ENCODE measurements at regions not wholly inside any gene's neighbourhood (a gene's known extent, or its start where the extent isn't known, plus 50 kb on each side); places are given as distances from the start of the nearest gene placed in this dataset.

- DNase-seq, result no peak
These were observed 491.1 kb upstream of the MYT1L start for GRCh38 chr2:2822143-2822542.

DNA sequence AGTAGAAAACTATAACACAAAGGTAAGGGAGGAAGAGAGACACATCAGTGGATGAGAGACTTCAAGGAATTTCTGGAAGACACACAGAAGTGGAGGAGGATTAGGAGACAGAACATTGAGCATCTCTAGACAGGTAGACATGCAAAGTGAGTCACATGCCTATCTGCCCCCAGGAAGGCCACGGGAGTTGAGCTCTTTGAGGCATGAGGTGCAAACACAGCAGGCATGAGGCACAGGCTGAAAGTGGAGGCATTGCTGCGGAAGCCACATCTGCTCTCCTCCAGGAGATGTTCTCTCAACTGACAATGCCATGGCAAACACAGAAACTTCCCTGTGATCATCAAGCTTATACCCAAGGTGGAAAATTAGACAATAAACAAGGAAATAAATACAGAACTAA lies 481.6 kb upstream of the MYT1L start:
- DNase-seq, result no peak

DNA sequence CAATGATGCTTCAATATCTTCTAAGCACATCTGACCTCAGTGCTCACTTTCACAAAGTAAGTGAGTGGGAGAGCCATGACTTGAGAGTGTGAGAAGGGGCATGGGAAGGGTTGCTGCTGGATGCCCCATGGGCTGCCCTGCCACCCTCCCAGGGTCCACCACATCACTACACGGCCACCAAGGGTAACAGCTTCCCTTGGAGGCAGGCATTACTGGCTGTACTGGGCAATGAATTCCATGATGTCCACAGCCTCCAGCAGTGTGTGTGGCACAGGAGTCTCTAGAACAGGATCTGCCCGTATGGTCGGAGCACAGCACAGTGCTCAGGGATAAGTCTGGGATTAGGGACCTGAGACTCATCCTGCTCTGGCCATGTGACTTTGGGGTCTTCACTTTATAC lies 481.0 kb upstream of the MYT1L start:
- DNase-seq, result no peak

GRCh38 chr2:2810504-2810903 lies 479.4 kb upstream of the MYT1L start:
- DNase-seq, result no peak

GRCh38 chr2:2809771-2810170 lies 478.7 kb upstream of the MYT1L start:
- no peak for DNase-seq

GRCh38 chr2:2808551-2809058 lies 477.5 kb upstream of the MYT1L start:
- DNase-seq, result no peak

- DNase-seq, result no peak
These were observed 475.6 kb upstream of the MYT1L start for GRCh38 chr2:2806711-2807110.

GRCh38 chr2:2805263-2805662 lies 474.2 kb upstream of the MYT1L start:
- no peak for DNase-seq

DNA sequence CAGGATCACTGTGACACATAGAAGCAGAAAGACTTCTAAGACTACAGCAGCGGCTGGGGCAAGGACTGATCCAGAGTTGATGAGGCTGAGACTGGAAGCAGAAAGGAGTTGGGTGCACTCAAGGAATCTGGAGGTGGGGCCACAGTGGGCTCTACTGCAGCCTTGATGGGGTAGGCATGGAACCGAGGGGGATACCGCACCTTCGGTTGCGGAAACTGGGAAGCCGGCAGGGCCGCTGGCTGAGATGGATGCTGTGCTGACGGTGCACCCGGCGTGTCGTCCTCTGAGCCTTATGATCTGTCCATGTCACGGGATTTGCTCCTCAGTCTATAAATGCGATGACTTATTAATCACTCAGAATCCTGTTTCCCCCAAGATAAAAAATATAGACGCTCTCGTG lies 473.5 kb upstream of the MYT1L start:
- no peak for DNase-seq

- DNase-seq, result no peak
These were observed 470.4 kb upstream of the MYT1L start for GRCh38 chr2:2801458-2801857.

DNA sequence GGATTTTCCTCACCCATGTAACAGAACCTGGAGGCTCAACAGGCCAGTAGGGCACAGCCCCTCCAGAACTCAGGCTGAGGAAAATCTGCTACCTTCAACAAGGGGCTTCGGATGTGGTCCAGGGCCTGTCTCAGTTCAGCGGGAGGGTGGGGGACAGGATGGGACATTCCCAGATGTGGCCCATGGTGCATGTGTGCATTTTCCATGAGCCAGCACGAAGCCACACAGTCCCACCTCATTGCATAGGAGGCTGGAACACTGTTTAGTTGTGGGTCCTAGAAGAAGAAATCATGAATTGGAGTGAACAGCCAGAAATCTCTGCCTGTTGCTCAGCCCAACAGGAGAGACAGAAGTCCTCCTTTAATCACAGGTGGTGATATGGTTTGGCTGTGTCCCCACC lies 469.6 kb upstream of the MYT1L start:
- DNase-seq, result no peak

DNA sequence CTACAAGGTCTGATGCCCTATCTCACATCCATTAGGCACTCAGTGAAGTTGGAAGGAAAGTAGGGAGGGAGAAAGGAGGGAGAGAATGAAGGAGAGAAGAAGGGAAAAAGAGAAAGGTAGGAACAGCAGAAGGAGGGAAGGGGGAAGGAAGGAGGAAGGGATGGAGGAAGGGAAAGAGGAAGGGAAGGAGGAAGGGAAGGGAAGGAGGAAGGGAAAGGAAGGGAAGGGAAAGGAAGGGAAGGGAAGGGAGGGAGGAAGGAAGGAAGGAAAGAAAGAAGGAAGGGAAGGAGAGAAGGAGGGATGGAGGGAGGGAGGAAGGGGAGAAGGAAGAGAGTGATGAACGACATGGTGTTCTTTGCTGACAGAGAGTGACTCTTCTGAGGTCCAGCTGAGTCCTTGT lies 468.9 kb upstream of the MYT1L start:
- DNase-seq, result no peak

DNA sequence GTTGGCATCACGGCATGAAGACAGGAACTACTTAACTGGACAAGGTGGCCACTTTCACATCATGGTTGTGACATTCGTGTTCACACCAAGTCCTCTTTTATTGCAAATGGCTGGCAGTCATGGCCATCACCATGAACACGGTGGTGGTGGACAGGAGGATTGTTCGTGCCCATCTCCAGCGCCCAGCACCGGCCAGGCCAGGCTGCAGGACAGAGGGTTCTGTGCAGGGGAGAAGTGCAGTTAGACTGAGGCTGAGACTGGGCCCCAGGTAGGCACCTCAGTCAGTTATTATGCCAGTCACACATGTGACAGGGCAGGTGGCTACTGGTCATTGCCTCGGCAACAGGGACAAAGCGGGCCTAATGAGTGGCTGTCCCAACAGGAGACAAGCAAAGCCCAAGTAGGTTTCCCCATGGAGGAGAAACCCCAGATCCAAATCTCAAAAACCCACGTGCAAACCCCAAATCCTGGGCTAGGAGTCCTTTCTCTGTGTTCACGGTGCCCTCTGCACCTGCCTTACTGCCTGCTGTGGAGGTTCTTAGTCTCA lies 468.1 kb upstream of the MYT1L start:
- DNase-seq, result no peak

DNA sequence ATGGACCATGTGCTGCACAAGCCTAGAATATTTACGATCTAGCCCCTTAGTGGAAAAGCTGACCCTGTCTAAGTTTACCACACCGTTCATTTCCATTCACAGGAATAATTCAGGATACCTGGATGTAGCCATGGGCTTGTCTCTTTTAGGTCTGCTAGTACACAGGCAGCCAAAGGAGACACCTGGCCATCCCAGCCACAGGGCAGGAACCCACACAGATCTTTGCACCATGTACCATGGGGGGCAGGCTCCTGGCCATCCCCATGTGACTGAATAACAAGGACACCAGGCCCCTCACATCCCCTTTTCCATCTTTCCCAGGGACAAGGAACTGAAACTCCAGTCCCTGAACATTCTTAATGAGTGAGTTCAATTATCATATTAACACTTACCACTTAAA lies 467.3 kb upstream of the MYT1L start:
- DNase-seq, result no peak

DNA sequence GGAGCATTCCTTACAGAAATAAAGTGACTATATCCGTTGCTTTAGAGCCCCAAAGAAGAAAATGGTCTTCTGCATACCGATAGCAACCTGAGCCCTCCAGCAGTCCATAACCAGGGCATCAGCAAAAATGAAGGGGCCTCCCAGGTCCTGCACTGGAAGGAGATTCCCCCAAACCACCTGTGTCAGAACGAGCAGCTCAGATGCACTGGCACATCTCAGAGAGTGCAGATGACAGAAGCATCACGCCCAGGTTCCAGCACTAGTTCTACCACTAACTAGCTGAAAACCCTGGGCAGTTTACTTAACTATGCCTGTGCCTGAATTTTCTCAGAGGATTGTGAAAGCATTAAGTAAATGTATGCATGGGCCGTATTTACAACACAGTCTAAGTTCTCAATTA lies 466.7 kb upstream of the MYT1L start:
- no peak for DNase-seq

DNA sequence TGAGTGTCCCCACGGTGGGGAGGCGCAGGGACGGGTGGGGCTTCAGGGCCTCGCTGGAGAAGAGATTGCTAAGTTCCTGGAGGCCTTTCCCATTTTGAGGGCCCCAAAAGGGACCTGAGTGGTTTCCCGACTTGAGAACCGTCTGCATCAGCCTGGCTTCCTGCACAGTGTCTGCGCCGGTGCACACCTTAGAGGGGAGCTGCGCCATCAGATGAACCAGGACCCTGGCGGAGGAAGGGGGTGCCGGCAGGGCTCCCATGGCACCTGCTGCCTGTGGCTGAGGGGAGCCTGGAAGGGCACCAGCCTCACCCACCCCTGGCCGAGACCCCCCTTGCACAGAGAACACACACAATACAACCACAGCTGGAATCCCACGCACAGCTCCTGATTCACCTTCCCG lies 465.1 kb upstream of the MYT1L start:
- no peak for DNase-seq

DNA sequence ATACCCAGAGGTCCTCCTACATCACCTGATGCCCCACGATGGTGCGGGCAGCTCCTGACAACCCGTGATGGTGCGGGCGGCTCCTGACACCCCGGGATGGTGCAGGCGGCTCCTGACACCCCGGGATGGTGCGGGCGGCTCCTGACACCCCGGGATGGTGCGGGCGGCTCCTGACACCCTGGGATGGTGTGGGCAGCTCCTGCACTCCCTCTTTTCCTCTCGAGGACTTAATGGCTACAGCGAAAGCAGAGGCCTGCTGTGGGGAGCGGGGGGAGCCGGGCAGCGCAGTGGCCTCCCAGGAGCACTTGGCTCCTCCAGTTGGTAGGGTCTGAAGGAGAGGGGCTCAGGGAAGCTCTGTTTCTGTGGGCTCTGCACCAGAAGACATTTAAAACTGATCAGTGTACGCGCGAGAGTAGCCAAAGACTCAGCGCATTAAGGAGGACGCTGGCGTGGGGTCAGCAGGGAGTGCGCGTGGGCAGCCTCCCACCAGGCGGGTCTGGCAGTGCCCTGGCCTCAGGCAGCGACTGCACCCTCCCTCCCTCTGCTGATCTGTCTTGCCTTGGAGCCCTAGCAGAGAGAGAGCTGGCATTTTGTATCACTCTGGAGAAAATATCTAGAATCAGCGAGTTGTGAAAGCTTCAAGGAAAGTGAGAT lies 464.5 kb upstream of the MYT1L start:
- DNase-seq, result no peak

DNA sequence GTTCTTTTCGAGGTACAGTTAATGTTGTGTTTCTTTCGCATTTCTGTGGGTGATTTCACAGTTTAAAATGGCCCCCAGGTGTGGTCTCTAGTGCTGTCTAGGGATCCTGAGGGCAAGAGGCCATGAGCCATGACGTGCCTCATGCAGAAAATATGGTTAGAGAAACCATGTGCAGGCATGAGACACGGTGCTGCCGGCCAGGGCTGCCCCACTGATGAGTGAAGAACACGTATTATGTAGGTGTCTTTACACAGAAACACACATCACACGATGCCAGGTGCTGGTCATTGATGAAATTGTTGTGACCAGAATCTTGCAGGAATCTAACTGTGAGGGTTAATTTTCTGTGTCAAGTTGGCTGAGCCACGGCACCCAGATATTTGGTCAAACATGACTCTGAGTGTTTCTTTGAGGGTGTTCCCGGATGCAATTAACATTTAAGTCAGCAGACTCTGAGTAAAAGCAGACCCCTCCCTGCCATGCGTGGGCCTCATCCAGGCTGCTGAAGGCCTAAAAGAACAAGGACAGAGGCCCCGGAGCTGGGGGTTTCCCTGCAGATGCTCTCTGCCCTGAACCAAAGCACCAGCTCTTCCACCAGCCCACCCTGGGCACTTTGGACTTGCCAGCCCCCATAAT lies 463.0 kb upstream of the MYT1L start:
- no peak for DNase-seq

- DNase-seq, result no peak
These were observed 462.4 kb upstream of the MYT1L start for GRCh38 chr2:2793514-2793913.

GRCh38 chr2:2791606-2792005 lies 460.5 kb upstream of the MYT1L start:
- DNase-seq, result no peak

DNA sequence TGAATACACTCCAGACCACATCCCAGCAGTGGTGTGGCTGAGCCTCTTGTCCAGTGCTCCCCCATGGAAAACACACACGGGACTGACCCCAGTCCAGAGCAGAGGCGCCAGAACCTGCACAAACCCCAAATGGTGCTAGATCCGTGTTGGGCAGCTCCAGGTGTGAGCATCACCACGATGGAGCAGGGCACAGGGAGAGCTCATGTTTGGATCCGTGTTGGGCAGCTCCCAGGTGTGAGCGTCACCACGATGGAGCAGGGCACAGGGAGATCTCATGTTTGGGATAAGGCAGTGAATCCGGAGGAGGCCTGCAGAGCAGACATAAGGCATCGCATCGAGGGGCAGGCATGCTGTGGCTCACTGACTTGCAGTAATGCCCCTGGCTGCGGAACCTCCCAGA lies 460.0 kb upstream of the MYT1L start:
- no peak for DNase-seq

DNA sequence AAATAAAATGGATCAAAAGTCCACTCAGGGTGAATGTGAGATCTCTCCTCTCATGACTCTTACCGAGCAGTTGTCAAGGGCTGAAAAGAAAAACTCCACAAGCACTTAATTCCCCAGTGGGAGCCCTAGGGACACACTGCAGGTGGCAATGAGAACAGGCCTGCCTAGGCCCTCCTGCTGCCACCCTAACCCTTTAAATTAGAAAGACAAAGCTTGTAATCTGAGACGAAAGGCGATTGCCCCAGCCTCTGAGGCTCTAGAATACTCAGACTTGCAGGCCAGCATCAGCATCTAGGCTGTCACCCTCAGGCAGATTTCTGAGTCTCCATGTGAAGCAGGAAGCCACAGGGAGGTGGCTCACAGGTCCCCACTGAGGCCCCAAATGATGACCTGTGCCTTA lies 457.0 kb upstream of the MYT1L start:
- no peak for DNase-seq

GRCh38 chr2:2787301-2787907 lies 456.3 kb upstream of the MYT1L start:
- no peak for DNase-seq

DNA sequence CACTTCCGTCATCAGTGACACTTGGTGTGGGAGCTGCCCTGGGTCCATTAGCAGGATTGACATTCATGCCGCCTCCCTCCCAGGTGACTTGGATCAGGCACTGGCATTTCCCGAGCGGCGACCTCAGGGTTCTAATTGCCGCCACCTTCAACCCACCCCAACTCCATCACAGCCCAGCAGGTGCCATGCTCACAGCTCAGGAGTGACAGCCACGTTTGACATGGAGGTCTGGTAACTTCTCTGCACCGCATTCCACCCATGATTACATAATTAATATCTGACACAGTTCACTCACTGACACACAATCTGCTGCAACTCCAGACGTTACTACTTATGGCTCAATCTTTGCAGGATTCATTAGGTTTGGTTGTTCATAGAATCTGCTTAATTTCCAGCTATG lies 450.9 kb upstream of the MYT1L start:
- DNase-seq, result no peak

Data from AML-193 (cell line).